Fibroblast of lung (primary cell): ENCODE measurements at regions not wholly inside any gene's neighbourhood (a gene's known extent, or its start where the extent isn't known, plus 50 kb on each side); places are given as distances from the start of the nearest gene placed in this dataset.

Experiments used
- DNase-seq, 2 donors: peaks; one replicate each; pipeline versions ENCODE4 v3.0.0 to v3.0.0-alpha.2; 2010; ENCODE audit warnings: low read depth in 2 of 2
- H2AFZ ChIP-seq: 2 replicates; pipeline ENCODE4 v1.5.1; 2012; ENCODE audit warnings: low read length, control low read depth, inconsistent platforms
- H3K27ac ChIP-seq: 2 replicates; pipeline ENCODE4 v1.5.1; 2011; ENCODE audit warnings: low read length, control low read depth; ENCODE audit not compliant: insufficient read depth
- H3K27me3 ChIP-seq: 2 replicates; pipeline ENCODE4 v1.5.1; 2011; ENCODE audit warnings: mild to moderate bottlenecking, low read length; ENCODE audit not compliant: control insufficient read depth, insufficient read depth
- H3K36me3 ChIP-seq: 2 replicates; pipeline ENCODE4 v1.5.1; 2011; ENCODE audit warnings: low read length; ENCODE audit not compliant: control insufficient read depth, insufficient read depth
- H3K4me1 ChIP-seq: 2 replicates; pipeline ENCODE4 v1.5.1; 2011; ENCODE audit warnings: low read length; ENCODE audit not compliant: control insufficient read depth, insufficient read depth; ENCODE audit errors: extremely low read depth
- H3K4me2 ChIP-seq: 2 replicates; pipeline ENCODE4 v1.5.1; 2011; ENCODE audit warnings: low read length, control low read depth; ENCODE audit not compliant: insufficient read depth; ENCODE audit errors: extremely low read depth
- H3K4me3 ChIP-seq, 4 experiments: fragments of 200-600 bp in 1 of 4; sonication (generic) in 1 of 4; replicated peaks in 1 of 4; 2 replicates each; pipeline ENCODE4 v1.5.1; 2011 to 2016; ENCODE audit warnings: low read length in 4 of 4, low read depth in 3 of 4, mild to moderate bottlenecking in 3 of 4, control low read depth in 2 of 4, inconsistent platforms in 1 of 4, mixed read lengths in 1 of 4; ENCODE audit not compliant: insufficient read depth in 1 of 4; ENCODE audit errors: control extremely low read depth in 1 of 4
- H3K79me2 ChIP-seq: 2 replicates; pipeline ENCODE4 v1.5.1; 2012; ENCODE audit warnings: mild to moderate bottlenecking, low read length, inconsistent platforms; ENCODE audit not compliant: control insufficient read depth, insufficient read depth
- H3K9ac ChIP-seq: 2 replicates; pipeline ENCODE4 v1.5.1; 2011; ENCODE audit warnings: mild to moderate bottlenecking, low read length, control low read depth; ENCODE audit not compliant: insufficient read depth
- H3K9me3 ChIP-seq: 2 replicates; pipeline ENCODE4 v1.5.1; 2012; ENCODE audit warnings: low read depth, low read length; ENCODE audit not compliant: control insufficient read depth, insufficient read depth
- H4K20me1 ChIP-seq: 2 replicates; pipeline ENCODE4 v1.5.1; 2011; ENCODE audit warnings: low read length; ENCODE audit not compliant: control insufficient read depth, insufficient read depth; ENCODE audit errors: extremely low read depth
- EZH2 ChIP-seq: IDR thresholded peaks from 2 replicates; pipeline ENCODE4 v1.5.1; 2012; ENCODE audit warnings: low read length, control low read depth, mild to moderate bottlenecking; ENCODE audit errors: missing control alignments
- TF ChIP-seq, protein P1 (sequence below), 2 donors: IDR thresholded peaks in 1 of 2; conservative IDR thresholded peaks in 1 of 2; 1 replicate in 1 of 2; 2 replicates in 1 of 2; pipeline ENCODE4 v1.5.1; 2011 to 2012; ENCODE audit warnings: low read length in 2 of 2, control low read depth in 1 of 2, inconsistent platforms in 1 of 2, low read depth in 1 of 2, mild to moderate bottlenecking in 1 of 2

DNA sequence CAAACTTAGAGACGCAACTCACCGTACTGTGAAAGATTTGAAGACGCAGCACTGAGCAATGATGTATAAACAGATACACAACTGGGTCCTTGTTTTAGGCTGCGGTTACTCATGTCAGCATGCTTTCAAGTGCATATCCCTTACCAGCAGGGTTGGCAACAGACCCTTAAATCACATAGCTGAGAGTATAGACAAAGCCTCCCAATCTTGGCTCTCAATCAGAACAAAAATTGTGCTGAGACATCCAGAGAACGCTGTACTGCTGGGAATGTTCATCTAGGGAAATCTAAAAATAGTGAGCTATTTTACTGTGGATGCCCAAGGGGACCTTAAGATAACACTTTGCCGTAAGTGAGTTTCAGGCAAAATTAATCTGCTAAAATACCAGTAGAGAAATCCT is 84.4 kb upstream of the NUDT7 start:
- no peak overlapping the region for H3K27ac ChIP-seq
- peak in 1 of 2 donors; percentile 54 for DNase-seq
- no peaks in the 10 kb centered on the region for H3K4me1 ChIP-seq
- H4K20me1 ChIP-seq, result no peaks in the 10 kb centered on the region
- no peaks in the 10 kb centered on the region for H3K9me3 ChIP-seq
- no peak for TF ChIP-seq EZH2
- H3K4me2 ChIP-seq, result no peak overlapping the region
- H3K9ac ChIP-seq, result no peak overlapping the region
- H3K79me2 ChIP-seq, result no peaks in the 10 kb centered on the region
- no peaks in the 10 kb centered on the region for H3K36me3 ChIP-seq
- no peak overlapping the region for H3K4me3 ChIP-seq
- no peak overlapping the region for H2AFZ ChIP-seq
- no peaks in the 10 kb centered on the region for H3K27me3 ChIP-seq

DNA sequence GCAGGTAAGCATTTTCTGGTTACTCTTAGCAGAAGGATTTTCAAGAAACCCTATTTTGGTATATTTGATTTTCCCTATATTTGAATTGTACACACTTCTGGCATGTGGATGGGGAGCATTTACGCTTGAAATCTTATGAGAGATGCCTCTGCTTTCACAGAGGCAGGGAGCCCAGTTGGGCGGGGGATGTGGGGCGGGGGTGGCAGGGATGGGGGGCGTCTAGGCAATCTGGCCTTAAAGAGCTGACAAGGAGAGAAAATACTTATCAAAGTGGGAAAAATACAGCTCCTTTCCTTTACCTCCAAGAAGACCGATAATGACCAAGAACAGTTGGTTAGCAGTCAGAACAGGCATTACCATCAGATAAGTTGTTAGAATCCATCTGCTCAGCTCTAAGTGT is 79.1 kb upstream of the NUDT7 start:
- TF ChIP-seq EZH2, result no peak
- TF ChIP-seq, protein P1, sequence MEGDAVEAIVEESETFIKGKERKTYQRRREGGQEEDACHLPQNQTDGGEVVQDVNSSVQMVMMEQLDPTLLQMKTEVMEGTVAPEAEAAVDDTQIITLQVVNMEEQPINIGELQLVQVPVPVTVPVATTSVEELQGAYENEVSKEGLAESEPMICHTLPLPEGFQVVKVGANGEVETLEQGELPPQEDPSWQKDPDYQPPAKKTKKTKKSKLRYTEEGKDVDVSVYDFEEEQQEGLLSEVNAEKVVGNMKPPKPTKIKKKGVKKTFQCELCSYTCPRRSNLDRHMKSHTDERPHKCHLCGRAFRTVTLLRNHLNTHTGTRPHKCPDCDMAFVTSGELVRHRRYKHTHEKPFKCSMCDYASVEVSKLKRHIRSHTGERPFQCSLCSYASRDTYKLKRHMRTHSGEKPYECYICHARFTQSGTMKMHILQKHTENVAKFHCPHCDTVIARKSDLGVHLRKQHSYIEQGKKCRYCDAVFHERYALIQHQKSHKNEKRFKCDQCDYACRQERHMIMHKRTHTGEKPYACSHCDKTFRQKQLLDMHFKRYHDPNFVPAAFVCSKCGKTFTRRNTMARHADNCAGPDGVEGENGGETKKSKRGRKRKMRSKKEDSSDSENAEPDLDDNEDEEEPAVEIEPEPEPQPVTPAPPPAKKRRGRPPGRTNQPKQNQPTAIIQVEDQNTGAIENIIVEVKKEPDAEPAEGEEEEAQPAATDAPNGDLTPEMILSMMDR (conservative IDR thresholded peaks at IDR 0.05 in 1 of 2, IDR thresholded peaks at IDR 0.05 in 1 of 2; ENCODE audit: low read depth in 1 of 2, low read length in 2 of 2), result no peak
- H2AFZ ChIP-seq, result no peak overlapping the region
- H3K36me3 ChIP-seq, result no peaks in the 10 kb centered on the region
- H3K27ac ChIP-seq, result no peak overlapping the region
- no peak overlapping the region for H3K4me2 ChIP-seq
- DNase-seq, result no peak
- H3K9me3 ChIP-seq, result no peaks in the 10 kb centered on the region
- H3K4me3 ChIP-seq, result no peak overlapping the region
- H4K20me1 ChIP-seq, result no peaks in the 10 kb centered on the region
- H3K79me2 ChIP-seq, result no peaks in the 10 kb centered on the region
- H3K27me3 ChIP-seq, result no peaks in the 10 kb centered on the region
- H3K9ac ChIP-seq, result no peak overlapping the region
- H3K4me1 ChIP-seq, result no peaks in the 10 kb centered on the region

DNA sequence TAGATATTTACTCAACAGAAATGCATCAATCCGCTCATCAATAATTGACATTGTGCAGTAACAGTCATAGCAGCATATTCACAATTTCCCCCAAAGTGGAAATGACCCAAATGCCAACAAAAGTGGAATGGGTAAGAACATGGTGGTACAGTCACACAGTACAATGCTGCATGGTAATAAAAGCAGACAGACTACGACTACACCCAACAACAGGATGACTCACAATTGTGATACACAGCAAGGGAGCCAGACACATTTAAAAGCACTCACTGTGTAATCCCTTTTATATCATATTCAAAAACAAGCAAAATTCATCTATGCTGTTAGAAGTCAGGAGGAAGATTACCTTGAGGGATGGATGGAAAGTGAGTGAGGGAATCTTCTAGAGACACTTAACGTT is 76.5 kb upstream of the NUDT7 start:
- Histone ChIP-seq H4K20me1 (no peaks in the 10 kb centered on the region), H3K27me3 (no peaks in the 10 kb centered on the region), H3K79me2 (no peaks in the 10 kb centered on the region), H3K4me2 (no peak overlapping the region), H3K27ac (no peak overlapping the region), H3K9me3 (no peaks in the 10 kb centered on the region), H3K4me3 (no peak overlapping the region), H3K36me3 (no peaks in the 10 kb centered on the region), H3K9ac (no peak overlapping the region), H2AFZ (no peak overlapping the region), H3K4me1 (no peaks in the 10 kb centered on the region)
- DNase-seq, result peak in 1 of 2 donors; percentile 10
- TF ChIP-seq, protein P1 (conservative IDR thresholded peaks at IDR 0.05 in 1 of 2, IDR thresholded peaks at IDR 0.05 in 1 of 2; ENCODE audit: low read depth in 1 of 2, low read length in 2 of 2), result no peak
- no peak for TF ChIP-seq EZH2
